Stomach (tissue), 8 donors: ENCODE measurements at regions not wholly inside any gene's neighbourhood (a gene's known extent, or its start where the extent isn't known, plus 50 kb on each side); places are given as distances from the start of the nearest gene placed in this dataset.

Experiments
- DNase-seq, 2 donors: peaks; one replicate each; pipeline versions ENCODE4 v3.0.0 to v3.0.0-alpha.2; 2013 to 2019
- H3K27ac ChIP-seq, 5 donors: fragments of 200-600 bp in 4 of 5; sonication (generic) in 4 of 5; one replicate each; pipeline ENCODE4 v1.5.1; 2013 to 2019; ENCODE audit warnings: mild to moderate bottlenecking in 1 of 5, moderate library complexity in 1 of 5
- H3K27me3 ChIP-seq, 3 donors: fragments of 200-600 bp; sonication (generic); one replicate each; pipeline ENCODE4 v1.5.1; 2017 to 2019; ENCODE audit warnings: mixed run types in 1 of 3
- H3K36me3 ChIP-seq, 4 donors: fragments of 200-600 bp; sonication (generic); 1 replicate in 3 of 4; 2 replicates in 1 of 4; pipeline ENCODE4 v1.5.1; 2016 to 2019
- H3K4me1 ChIP-seq, 4 donors: fragments of 200-600 bp; sonication (generic); one replicate each; pipeline ENCODE4 v1.5.1; 2016 to 2019
- H3K4me3 ChIP-seq, 4 donors: fragments of 200-600 bp; sonication (generic) in 3 of 4; one replicate each; pipeline ENCODE4 v1.5.1; 2016 to 2019; ENCODE audit warnings: mild to moderate bottlenecking in 1 of 4
- H3K9me3 ChIP-seq, 4 donors: fragments of 200-600 bp; sonication (generic); one replicate each; pipeline ENCODE4 v1.5.1; 2016 to 2019
- CTCF ChIP-seq, 7 experiments: fragments of 450-650 bp in 4 of 7; fragments of 200-600 bp in 3 of 7; sonication (generic) in 3 of 7; IDR thresholded peaks; one replicate each; pipeline ENCODE4 v1.5.1; 2016 to 2019; ENCODE audit warnings: antibody characterized with exemption in 7 of 7, control low read depth in 2 of 7, mild to moderate bottlenecking in 1 of 7
- EP300 ChIP-seq: sonication (generic); formaldehyde crosslinking; IDR thresholded peaks from one replicate; pipeline ENCODE4 v1.6.1; 2017; ENCODE audit warnings: antibody characterized with exemption
- POLR2A ChIP-seq, 4 donors: fragments of 450-650 bp; IDR thresholded peaks; one replicate each; pipeline ENCODE4 v1.6.1; 2016; ENCODE audit warnings: antibody characterized with exemption in 4 of 4, control low read depth in 2 of 4, mild to moderate bottlenecking in 1 of 4, moderate library complexity in 1 of 4
- POLR2AphosphoS5 ChIP-seq, 3 donors: sonication (generic); formaldehyde crosslinking; IDR thresholded peaks; one replicate each; pipeline ENCODE4 v1.6.1; 2016; ENCODE audit warnings: antibody characterized with exemption in 3 of 3
- WGBS, 5 donors: extraction: QIAGEN DNeasy Blood & Tissue Kit in 3 of 5; methylation state at CpG; one replicate each; pipeline versions ENCODE4 v1.1.5 to v1.1.7; 2013 to 2018; 5-methylcytosine and 5-hydroxymethylcytosine counted together
- intact Hi-C: fragments of 100-400 bp; cut with DNase I; formaldehyde crosslinking; loops from one replicate; pipeline ENCODE4 v1.15.1; 2023; ENCODE audit warnings: low total_unique reads
- donor health status: healthy with polysubstance abuse.
- donor health status: Bipolar disorder and iron deficiency.
- donor health status: healthy.

- 70 to 90% (median 87%) methylated on average over 2 of the region's 2 CpGs for WGBS, 5 donors
- no peaks in the 10 kb centered on the region for H3K9me3 ChIP-seq
- DNase-seq, result no peak
- no peaks in the 10 kb centered on the region for H3K36me3 ChIP-seq
- TF ChIP-seq CTCF (IDR thresholded peaks at IDR 0.05) (no peak), POLR2AphosphoS5 (IDR thresholded peaks at IDR 0.05) (no peak), EP300 (no peak), POLR2A (IDR thresholded peaks at IDR 0.05) (no peak)
- H3K4me1 ChIP-seq, result peaks cover 0 to 16% (median 5%) of the 10 kb centered on the region in 4 donors
- H3K4me3 ChIP-seq, result no peak overlapping the region
- no peak overlapping the region for H3K27ac ChIP-seq
- intact Hi-C loops, result no loop called here
- H3K27me3 ChIP-seq, result no peaks in the 10 kb centered on the region
These were observed 344.2 kb upstream of the NCAM1 start for GRCh38 chr11:112617098-112617425.

- no peak overlapping the region for H3K27ac ChIP-seq
- DNase-seq, result no peak
- 74 to 79% (median 77%) methylated on average over 12 to 13 of the region's 13 CpGs for WGBS, 5 donors
- no peaks in the 10 kb centered on the region for H3K36me3 ChIP-seq
- no peak for TF ChIP-seq EP300
- no peak for TF ChIP-seq POLR2AphosphoS5 (IDR thresholded peaks at IDR 0.05)
- no peak for TF ChIP-seq POLR2A (IDR thresholded peaks at IDR 0.05)
- no peak for TF ChIP-seq CTCF (IDR thresholded peaks at IDR 0.05)
- no peak overlapping the region for H3K4me3 ChIP-seq
- H3K9me3 ChIP-seq, result no peaks in the 10 kb centered on the region
- H3K4me1 ChIP-seq, result peaks cover 0 to 5% (median 0%) of the 10 kb centered on the region in 4 donors
- intact Hi-C loops, result no loop called here
- H3K27me3 ChIP-seq, result no peaks in the 10 kb centered on the region
These were observed 343.0 kb upstream of the NCAM1 start for GRCh38 chr11:112617977-112618826.

GRCh38 chr11:112619106-112619505 lies 342.1 kb upstream of the NCAM1 start:
- no peaks in the 10 kb centered on the region for H3K4me1 ChIP-seq
- TF ChIP-seq POLR2A (IDR thresholded peaks at IDR 0.05) (no peak), CTCF (IDR thresholded peaks at IDR 0.05) (no peak), EP300 (no peak), POLR2AphosphoS5 (IDR thresholded peaks at IDR 0.05) (no peak)
- H3K27ac ChIP-seq, result no peak overlapping the region
- intact Hi-C loops, result no loop called here
- no peaks in the 10 kb centered on the region for H3K36me3 ChIP-seq
- no peaks in the 10 kb centered on the region for H3K9me3 ChIP-seq
- H3K4me3 ChIP-seq, result no peak overlapping the region
- no peak for DNase-seq
- 79 to 83% (median 80%) methylated on average over 5 of the region's 5 CpGs for WGBS, 5 donors
- no peaks in the 10 kb centered on the region for H3K27me3 ChIP-seq

- Histone ChIP-seq H3K4me1 (no peaks in the 10 kb centered on the region), H3K9me3 (no peaks in the 10 kb centered on the region), H3K27me3 (no peaks in the 10 kb centered on the region), H3K27ac (no peak overlapping the region), H3K36me3 (no peaks in the 10 kb centered on the region), H3K4me3 (no peak overlapping the region)
- DNase-seq, result peak in 1 of 2 donors; percentile 19
- TF ChIP-seq EP300 (no peak), CTCF (IDR thresholded peaks at IDR 0.05) (no peak), POLR2AphosphoS5 (IDR thresholded peaks at IDR 0.05) (no peak), POLR2A (IDR thresholded peaks at IDR 0.05) (no peak)
- intact Hi-C loops, result no loop called here
- WGBS, 5 donors, result 63 to 72% (median 68%) methylated on average over 7 of the region's 7 CpGs
These were observed 340.4 kb upstream of the NCAM1 start for GRCh38 chr11:112620621-112621394.
